ENCODE measurements at regions not wholly inside any gene's neighbourhood (a gene's known extent, or its start where the extent isn't known, plus 50 kb on each side); places are given as distances from the start of the nearest gene placed in this dataset.

GRCh38 chr6:49370518-49370917 is 92.5 kb downstream of the MMUT start:
- Histone ChIP-seq H3K4me3 (no peak overlapping the region), H3K27ac (no peak overlapping the region), H3K36me3 (no peaks in the 10 kb centered on the region), H3K4me1 (ENCODE audit: insufficient read depth) (no peaks in the 10 kb centered on the region), H3K27me3 (no peaks in the 10 kb centered on the region), H3K9me3 (no peaks in the 10 kb centered on the region)
- DNase-seq, result no peak
- intact Hi-C loops (cut with DNase I), result no loop called here
- no peak for TF ChIP-seq EP300 (IDR thresholded peaks at IDR 0.05)
- TF ChIP-seq POLR2A (IDR thresholded peaks at IDR 0.05), result no peak
- TF ChIP-seq CTCF (IDR thresholded peaks at IDR 0.05), result no peak
- 47 to 54% (median 47%) methylated on average over 2 of the region's 2 CpGs for WGBS, 3 donors

GRCh38 chr6:49366539-49366938 is 96.5 kb downstream of the MMUT start:
- H3K4me1 ChIP-seq (ENCODE audit: insufficient read depth), result no peaks in the 10 kb centered on the region
- H3K9me3 ChIP-seq, result no peaks in the 10 kb centered on the region
- no peak for TF ChIP-seq CTCF (IDR thresholded peaks at IDR 0.05)
- no peak overlapping the region for H3K4me3 ChIP-seq
- no peaks in the 10 kb centered on the region for H3K36me3 ChIP-seq
- no peak for DNase-seq
- intact Hi-C loops (cut with DNase I), result no loop called here
- H3K27ac ChIP-seq, result no peak overlapping the region
- WGBS, 3 donors, result 87 to 97% (median 91%) methylated on average over 2 of the region's 2 CpGs
- H3K27me3 ChIP-seq, result no peaks in the 10 kb centered on the region

GRCh38 chr6:49348561-49348960 is 114.5 kb downstream of the MMUT start:
- Histone ChIP-seq H3K9me3 (no peaks in the 10 kb centered on the region), H3K4me3 (no peak overlapping the region), H3K27ac (no peak overlapping the region), H3K36me3 (no peaks in the 10 kb centered on the region), H3K4me1 (ENCODE audit: insufficient read depth) (no peaks in the 10 kb centered on the region), H3K27me3 (no peaks in the 10 kb centered on the region)
- intact Hi-C loops (cut with DNase I), result no loop called here
- TF ChIP-seq POLR2A (IDR thresholded peaks at IDR 0.05), result no peak
- no peak for DNase-seq
- WGBS, 3 donors, result 90 to 92% (median 91%) methylated on average over 7 of the region's 7 CpGs

- no peak overlapping the region for H3K4me3 ChIP-seq
- no peak for TF ChIP-seq POLR2A (IDR thresholded peaks at IDR 0.05)
- TF ChIP-seq EP300 (IDR thresholded peaks at IDR 0.05), result no peak
- no peak for TF ChIP-seq CTCF (IDR thresholded peaks at IDR 0.05)
- DNase-seq, result no peak
- intact Hi-C loops (cut with DNase I), result no loop called here
- no peaks in the 10 kb centered on the region for H3K9me3 ChIP-seq
- H3K36me3 ChIP-seq, result no peaks in the 10 kb centered on the region
- H3K4me1 ChIP-seq (ENCODE audit: insufficient read depth), result no peaks in the 10 kb centered on the region
- no peaks in the 10 kb centered on the region for H3K27me3 ChIP-seq
- H3K27ac ChIP-seq, result no peak overlapping the region
- WGBS, 3 donors, result 66 to 75% (median 69%) methylated on average over 6 of the region's 6 CpGs
Measured at GRCh38 chr6:49342410-49342809, 120.6 kb downstream of the MMUT start.

- intact Hi-C loops (cut with DNase I), result no loop called here
Measured at GRCh38 chr6:49341869-49342268, 121.2 kb downstream of the MMUT start.

More at GRCh38 chr6:49341869-49342268, 121.2 kb downstream of the MMUT start:
- H3K27me3 ChIP-seq, result no peaks in the 10 kb centered on the region
- no peaks in the 10 kb centered on the region for H3K9me3 ChIP-seq
- no peak for DNase-seq
- no peak for TF ChIP-seq EP300 (IDR thresholded peaks at IDR 0.05)
- TF ChIP-seq CTCF (IDR thresholded peaks at IDR 0.05), result no peak
- TF ChIP-seq POLR2A (IDR thresholded peaks at IDR 0.05), result no peak
- no peak overlapping the region for H3K27ac ChIP-seq
- WGBS, 3 donors, result 80 to 82% (median 81%) methylated on average over 3 of the region's 3 CpGs
- H3K36me3 ChIP-seq, result no peaks in the 10 kb centered on the region
- no peak overlapping the region for H3K4me3 ChIP-seq
- H3K4me1 ChIP-seq (ENCODE audit: insufficient read depth), result no peaks in the 10 kb centered on the region
